GM19397 (cell line): ENCODE measurements at regions not wholly inside any gene's neighbourhood (a gene's known extent, or its start where the extent isn't known, plus 50 kb on each side); places are given as distances from the start of the nearest gene placed in this dataset.
A peak's percentile ranks its signal among the peaks of the same experiment; 100 is the strongest.

Source experiments
- ATAC-seq: cut with Tn5 transposase; IDR thresholded peaks from one replicate; pipeline ENCODE4 v1.9.1; 2021; ENCODE audit warnings: mild to moderate bottlenecking, moderate library complexity; ENCODE audit not compliant: unreplicated experiment

DNA sequence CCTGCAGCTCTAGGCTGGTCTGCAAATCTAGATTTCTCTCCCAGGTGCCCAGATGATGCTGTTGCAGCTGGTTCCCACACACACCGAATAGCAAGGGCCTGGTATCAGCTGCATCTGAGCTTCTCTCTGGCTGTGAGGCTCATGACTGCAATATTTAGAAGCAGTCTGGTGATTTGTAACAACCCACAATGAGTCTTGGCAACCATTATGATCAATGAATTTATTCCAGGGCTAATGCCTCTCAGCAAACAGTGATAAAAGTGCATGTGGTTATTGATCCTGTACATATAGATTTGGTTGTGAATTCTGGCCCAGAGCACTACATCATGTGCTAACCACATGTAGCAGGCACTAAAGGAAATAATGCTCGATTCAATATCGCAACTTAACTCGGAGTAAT lies 114.3 kb downstream of the ASCL4 start:
- no peak for ATAC-seq

DNA sequence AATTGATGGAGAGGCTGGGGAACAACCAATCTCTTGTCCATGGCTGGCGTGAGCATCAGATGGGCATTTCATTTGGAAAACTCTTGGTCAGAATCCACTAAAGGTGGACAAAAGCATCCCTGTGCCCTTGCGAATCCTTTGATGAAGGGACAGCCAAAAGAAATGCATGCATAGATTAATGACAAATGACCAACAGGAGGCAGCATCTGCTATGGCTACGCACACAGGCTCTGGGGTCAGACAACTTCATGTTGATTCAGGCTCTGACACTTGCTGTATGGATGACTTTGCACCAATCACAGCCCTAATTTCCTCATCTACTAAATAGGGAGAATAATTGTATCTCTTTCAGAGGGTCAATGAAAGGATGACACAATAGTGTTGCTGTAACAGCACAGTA lies 117.5 kb downstream of the ASCL4 start:
- ATAC-seq, result no peak

DNA sequence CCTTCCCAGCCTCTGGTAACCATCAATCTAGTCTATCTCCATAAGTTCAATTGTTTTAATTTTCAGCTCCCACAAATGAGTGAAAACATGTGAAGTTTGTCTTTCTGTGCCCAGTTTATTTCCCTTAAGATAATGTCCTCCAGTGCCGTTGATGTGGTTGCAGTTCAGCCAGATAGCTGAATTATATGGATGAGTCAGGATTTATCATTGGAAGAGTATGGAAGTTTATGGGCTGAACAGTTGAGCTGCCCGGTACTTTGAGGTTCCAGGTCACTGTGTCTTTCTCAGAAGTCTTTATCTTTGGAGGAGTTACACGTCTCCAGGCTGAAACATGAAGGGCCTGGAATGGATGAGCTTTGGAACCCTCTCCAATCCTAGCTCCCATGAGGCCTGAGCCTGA lies 120.1 kb downstream of the ASCL4 start:
- ATAC-seq, result no peak

GRCh38 chr12:107895966-107896365 lies 121.5 kb downstream of the ASCL4 start:
- no peak for ATAC-seq

DNA sequence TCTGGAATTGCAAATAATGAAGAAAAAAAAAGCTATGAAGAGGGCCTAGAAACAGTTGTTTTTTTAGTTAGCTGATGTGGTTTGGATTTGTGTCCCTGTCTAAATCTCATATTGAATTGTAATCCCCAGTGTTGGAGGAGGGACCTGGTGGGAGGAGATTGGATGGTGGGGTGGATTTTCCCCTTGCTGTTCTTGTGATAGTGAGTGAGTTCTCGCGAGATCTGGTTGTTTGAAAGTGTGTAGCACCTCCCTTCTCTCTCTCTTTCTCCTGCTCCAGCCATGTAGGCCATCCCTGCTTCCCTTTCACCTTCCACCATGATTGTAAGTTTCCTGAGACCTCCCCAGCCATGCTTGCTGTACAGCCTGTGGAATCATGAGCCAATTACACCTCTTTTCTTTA lies 126.1 kb downstream of the ASCL4 start:
- ATAC-seq, result no peak

- peak; percentile 98 for ATAC-seq
These were observed 129.0 kb downstream of the ASCL4 start for GRCh38 chr12:107903341-107904061.

GRCh38 chr12:107906707-107907106 lies 132.2 kb downstream of the ASCL4 start:
- no peak for ATAC-seq

GRCh38 chr12:107912421-107913004 lies 138.0 kb downstream of the ASCL4 start:
- ATAC-seq, result peak; percentile 69

DNA sequence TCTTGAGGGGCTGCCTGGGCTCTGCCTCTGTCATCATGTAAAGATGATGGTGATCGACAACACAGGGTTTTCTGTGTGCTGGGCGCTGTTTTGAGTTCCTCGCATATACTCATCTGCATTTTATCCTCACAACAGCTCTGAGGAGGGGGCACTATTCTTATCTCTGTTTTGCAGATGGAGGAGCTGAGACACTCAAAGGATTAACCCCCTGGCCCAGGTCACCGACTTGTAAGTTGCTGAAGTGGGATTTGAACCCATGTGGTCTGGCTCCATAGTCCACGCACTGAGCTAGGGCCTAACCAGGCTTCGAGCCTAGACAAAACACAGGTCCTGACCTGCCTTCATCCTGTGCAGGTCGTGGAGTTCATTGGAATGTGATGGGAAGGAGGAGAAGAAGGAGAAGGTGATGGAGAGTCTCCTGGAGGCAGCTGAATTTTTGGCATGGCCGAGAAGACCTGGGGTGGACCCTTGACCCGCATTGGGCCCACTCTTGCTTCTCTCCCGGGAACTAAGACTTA lies 140.0 kb downstream of the ASCL4 start:
- no peak for ATAC-seq

- ATAC-seq, result no peak
These were observed 143.7 kb downstream of the ASCL4 start for GRCh38 chr12:107917912-107918800.

GRCh38 chr12:107921062-107921461 lies 146.6 kb downstream of the ASCL4 start:
- no peak for ATAC-seq

GRCh38 chr12:107925125-107925524 lies 150.6 kb downstream of the ASCL4 start:
- ATAC-seq, result no peak

DNA sequence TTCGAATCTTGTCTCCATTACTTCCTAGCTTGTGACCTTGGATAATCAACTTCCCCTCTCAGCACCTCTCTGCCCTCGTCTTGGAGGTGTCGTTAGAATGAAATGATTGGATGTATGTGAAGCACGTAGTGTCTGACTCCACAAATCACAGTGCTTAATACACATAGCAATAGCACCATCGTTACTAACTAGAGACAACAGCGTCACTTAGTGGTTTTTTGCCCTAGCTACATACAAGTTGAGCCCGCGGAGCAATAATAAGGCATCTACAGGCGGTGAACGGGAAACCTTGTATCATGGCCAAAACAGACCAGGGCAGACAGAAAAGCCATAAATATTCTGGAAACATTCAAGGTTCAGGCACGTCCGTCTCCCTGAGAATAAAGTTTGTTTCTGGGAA lies 154.9 kb downstream of the ASCL4 start:
- ATAC-seq, result no peak

GRCh38 chr12:107931761-107932160 lies 157.3 kb downstream of the ASCL4 start:
- ATAC-seq, result no peak

GRCh38 chr12:107938446-107938845 lies 163.9 kb downstream of the ASCL4 start:
- ATAC-seq, result no peak

DNA sequence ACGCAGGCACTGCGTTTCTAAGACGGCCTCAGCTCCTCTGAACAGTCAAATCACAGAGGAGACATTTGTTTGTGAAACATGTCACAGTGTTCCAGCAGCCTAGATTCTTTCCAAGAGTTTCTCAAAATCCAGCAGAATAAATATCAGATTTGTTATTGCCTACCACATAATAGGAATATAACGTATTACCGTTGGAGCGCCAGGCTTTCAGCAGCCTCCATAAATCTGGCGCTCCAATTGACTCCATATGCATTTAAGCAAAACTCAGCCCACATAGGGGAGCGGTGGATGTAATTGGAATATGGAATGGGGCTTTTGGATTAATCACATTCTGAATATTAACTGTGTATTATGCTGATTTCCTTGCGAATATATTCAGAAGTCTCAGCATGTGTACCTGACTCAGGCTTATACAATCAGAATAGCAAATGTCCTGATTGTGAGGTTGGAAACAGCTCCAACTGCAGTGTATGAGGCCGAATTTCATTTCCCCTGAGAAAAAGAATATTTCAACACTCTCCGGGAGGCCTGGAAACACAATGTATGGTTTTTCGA lies 174.0 kb downstream of the ASCL4 start:
- no peak for ATAC-seq

DNA sequence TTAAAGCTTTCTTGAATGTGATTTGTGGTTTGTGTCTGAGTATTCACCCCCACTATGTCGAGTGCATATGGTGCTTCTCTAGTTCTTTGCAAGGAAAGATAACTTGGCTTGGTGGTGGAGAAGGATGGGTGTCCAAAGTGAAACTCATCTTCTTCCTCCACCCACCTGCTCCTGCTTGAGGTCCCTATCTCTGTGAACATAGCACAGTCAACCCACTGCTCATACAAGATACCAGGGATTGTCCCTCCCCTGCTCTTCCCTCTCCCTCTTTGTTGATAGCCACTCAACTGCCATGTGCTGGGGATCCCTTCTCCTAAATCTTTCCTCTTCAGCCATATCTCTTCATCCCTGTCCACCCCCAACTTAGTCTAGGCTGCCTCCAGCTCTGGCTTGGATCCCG lies 176.5 kb downstream of the ASCL4 start:
- no peak for ATAC-seq

DNA sequence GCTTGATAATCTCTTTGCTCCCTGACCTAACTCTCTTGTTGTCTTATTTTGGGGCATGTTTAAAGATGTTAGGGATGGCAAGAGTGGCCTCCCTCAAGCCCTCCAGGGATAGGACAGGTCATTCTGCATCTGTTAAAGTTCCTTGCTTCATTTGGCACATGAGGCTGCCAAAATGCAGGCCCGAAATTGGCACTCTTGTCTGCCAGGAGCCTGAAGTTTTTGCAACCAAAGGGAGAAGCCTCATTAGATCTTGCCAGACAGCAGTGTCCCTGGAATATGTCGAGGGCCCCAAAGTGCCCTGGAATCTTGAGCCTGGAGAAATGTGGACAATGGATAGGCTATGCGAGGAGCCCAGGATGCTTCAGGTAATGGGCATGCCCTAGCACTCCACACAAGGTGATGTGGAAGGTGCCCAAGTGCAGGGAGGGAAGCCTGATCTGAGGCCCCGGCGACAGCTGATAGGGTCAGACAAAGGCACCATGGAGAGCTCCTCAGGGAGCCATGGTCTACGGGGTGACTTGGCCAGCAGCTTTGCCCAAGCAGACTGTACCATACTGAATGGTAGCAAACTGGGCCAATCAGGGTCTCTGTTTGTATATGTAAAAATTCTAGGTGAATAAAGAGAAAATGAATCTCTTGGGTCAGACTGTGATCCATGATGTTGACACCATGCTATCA lies 173.0 kb upstream of the WSCD2 start:
- no peak for ATAC-seq

GRCh38 chr12:107957459-107957858 lies 171.6 kb upstream of the WSCD2 start:
- no peak for ATAC-seq

- no peak for ATAC-seq
These were observed 165.5 kb upstream of the WSCD2 start for GRCh38 chr12:107963635-107964034.

GRCh38 chr12:107967170-107967569 lies 161.9 kb upstream of the WSCD2 start:
- no peak for ATAC-seq
